ENCODE measurements at regions not wholly inside any gene's neighbourhood (a gene's known extent, or its start where the extent isn't known, plus 50 kb on each side); places are given as distances from the start of the nearest gene placed in this dataset.

DNA sequence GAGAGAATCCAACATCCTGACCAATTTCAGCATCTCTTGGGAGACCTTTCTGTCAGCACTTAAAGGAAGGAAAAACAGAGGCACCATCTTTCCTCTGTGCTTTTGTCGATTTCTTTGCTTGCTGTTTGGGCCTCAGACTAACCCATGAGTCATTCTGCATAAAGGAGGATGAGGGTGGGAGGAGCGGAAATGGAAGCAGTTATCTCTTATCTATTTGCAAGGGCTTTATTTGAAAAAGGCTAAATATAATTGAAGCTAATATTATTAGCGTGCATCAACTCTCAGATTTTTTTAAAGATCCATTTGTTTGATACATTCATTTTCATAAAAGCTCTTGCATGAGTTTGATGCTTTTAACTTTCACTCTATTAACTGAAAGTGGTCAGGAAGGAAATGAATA, 72.9 kb downstream of the ZNF622 start:
- no peak for DNase-seq (ENCODE audit: low read depth)
- TF ChIP-seq, protein P1, sequence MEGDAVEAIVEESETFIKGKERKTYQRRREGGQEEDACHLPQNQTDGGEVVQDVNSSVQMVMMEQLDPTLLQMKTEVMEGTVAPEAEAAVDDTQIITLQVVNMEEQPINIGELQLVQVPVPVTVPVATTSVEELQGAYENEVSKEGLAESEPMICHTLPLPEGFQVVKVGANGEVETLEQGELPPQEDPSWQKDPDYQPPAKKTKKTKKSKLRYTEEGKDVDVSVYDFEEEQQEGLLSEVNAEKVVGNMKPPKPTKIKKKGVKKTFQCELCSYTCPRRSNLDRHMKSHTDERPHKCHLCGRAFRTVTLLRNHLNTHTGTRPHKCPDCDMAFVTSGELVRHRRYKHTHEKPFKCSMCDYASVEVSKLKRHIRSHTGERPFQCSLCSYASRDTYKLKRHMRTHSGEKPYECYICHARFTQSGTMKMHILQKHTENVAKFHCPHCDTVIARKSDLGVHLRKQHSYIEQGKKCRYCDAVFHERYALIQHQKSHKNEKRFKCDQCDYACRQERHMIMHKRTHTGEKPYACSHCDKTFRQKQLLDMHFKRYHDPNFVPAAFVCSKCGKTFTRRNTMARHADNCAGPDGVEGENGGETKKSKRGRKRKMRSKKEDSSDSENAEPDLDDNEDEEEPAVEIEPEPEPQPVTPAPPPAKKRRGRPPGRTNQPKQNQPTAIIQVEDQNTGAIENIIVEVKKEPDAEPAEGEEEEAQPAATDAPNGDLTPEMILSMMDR (IDR thresholded peaks at IDR 0.05; ENCODE audit: control insufficient read depth, extremely low read depth, insufficient read depth): no peak
- H3K4me3 ChIP-seq (ENCODE audit: low read depth, low read length): no peak overlapping the region

DNA sequence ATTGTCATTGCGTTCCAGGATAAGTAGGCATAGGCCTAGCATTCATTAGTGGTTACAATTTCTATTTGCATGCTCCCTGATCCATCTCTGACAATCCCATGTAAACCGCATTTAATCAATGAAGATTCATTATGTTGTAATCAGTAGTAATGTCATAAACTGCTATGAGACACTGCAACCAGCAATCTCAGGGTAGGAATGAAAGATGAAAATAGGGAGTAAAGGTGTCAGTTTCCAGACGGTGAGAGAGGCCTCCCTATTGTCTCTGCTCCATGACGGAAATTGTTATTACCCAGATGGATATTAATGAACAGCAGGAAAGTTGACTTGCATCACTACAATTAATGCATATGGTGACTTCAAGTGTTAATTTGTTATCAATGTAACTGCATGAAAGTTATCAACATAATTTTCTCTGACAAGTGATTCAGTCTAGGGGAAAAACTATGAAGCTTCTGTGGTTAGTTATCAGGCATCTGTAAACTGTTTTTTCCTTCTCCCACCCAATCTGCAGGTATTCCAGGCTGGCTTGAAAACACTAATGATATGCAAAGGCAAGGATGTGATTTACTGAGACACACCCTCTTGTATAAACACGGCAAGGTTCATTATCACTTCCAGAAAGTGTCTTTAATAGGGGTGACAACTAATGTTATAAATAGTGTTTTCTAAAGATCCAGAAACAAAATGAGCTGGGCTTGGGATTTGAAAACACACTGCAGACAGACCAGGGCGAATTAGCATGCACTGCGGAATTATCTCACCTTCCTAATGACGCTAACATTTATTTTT, 73.5 kb downstream of the ZNF622 start:
- no peak for DNase-seq (ENCODE audit: low read depth)
- H3K4me3 ChIP-seq (ENCODE audit: low read depth, low read length): no peak overlapping the region
- TF ChIP-seq, protein P1 (IDR thresholded peaks at IDR 0.05; ENCODE audit: control insufficient read depth, extremely low read depth, insufficient read depth): no peak

DNA sequence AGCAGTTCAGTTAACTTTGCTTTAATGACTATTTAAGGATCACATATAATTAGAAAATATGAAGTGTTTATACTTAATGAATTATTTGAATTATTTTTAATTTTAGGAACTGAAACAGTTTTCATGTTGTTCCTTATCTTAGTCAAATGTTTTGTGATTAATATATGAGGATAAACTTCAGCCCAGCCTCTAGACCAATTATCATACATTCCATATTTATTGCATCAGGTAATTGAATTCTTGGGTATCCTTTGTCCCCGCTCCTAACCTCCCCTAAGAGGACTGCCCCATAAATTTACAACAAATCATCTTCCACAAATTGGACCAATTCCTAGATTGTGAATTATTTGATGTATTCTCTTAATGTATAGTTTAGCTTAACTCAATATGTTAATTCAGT, 74.8 kb downstream of the ZNF622 start:
- TF ChIP-seq, protein P1 (IDR thresholded peaks at IDR 0.05; ENCODE audit: control insufficient read depth, extremely low read depth, insufficient read depth): no peak
- DNase-seq (ENCODE audit: low read depth): no peak
- no peak overlapping the region for H3K4me3 ChIP-seq (ENCODE audit: low read depth, low read length)

DNA sequence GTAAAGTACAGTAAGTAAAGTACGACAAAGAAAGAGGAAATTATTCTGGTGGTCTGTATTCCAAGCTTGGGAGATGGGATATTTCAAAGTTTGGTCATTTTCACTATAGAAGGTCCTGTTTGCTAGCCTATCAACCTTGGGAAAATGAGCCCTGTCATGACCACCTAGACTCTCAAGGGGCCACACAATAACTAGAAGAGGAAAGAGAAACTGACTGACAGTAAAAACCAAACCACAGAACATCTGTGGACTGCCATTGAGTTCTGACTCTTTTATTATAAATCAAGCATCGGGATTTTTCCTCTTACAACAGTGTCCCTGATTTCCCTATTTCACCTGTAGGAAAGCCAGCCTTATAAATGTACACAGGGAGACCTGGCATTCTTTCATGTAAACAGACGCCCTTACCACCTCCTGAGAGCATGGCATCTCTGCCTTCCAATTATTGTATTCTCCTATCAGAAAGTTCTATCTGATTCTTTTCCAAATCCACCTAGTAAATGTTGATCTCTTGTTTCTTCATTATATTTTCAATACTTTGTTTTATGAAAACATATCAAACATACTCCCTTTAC, 80.0 kb downstream of the ZNF622 start:
- H3K4me3 ChIP-seq (ENCODE audit: low read depth, low read length): no peak overlapping the region
- peak; percentile 52 for DNase-seq (ENCODE audit: low read depth)
- TF ChIP-seq, protein P1 (IDR thresholded peaks at IDR 0.05; ENCODE audit: control insufficient read depth, extremely low read depth, insufficient read depth): no peak

DNA sequence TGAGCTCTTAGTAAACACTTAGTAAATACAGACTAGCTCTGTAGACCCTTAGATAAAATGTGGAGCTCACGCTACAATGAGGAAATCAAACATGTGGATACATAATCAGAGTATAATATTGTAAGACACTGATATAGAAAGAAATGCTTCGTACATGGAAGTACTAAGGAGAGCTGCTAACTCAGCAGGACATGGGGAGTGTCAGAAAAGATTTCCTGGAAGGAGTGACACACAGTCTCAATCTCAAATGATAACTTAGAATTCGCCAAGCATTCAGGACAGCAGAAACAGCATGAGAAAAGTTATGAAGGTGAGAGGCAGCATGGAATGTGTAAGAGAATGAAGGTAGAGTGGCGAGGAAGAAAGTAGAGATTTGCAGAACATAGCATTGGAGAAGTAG, 80.8 kb downstream of the ZNF622 start:
- TF ChIP-seq, protein P1 (IDR thresholded peaks at IDR 0.05; ENCODE audit: control insufficient read depth, extremely low read depth, insufficient read depth): no peak
- no peak overlapping the region for H3K4me3 ChIP-seq (ENCODE audit: low read depth, low read length)
- DNase-seq (ENCODE audit: low read depth): no peak

DNA sequence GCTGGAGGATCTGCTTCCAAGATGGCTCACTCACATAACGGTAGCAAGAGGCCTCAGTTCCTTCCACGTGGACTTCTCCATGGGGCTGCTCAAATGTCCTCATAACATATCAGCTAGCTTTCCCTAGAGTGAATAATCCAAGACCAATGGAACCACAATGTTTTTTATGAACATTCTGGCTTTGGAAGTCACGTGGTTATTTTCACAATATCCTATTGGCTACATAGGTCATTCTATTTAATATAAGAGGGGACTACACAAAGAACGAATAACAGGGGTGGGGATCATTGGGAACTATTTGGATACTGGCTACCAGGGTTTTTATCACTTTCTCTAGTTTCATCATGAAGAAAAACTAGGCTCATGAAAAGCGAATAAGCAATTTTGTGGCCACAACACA, 81.4 kb downstream of the ZNF622 start:
- no peak for DNase-seq (ENCODE audit: low read depth)
- H3K4me3 ChIP-seq (ENCODE audit: low read depth, low read length): no peak overlapping the region
- TF ChIP-seq, protein P1 (IDR thresholded peaks at IDR 0.05; ENCODE audit: control insufficient read depth, extremely low read depth, insufficient read depth): no peak
